H1 (cell line): ENCODE measurements at regions not wholly inside any gene's neighbourhood (a gene's known extent, or its start where the extent isn't known, plus 50 kb on each side); places are given as distances from the start of the nearest gene placed in this dataset.

ENCODE experiments used
- CTCF ChIA-PET: fragments of 300-600 bp; sonication (Branson Sonifier 250); formaldehyde crosslinking; loops from one replicate; lab custom pipeline; 2021; ENCODE audit not compliant: partially characterized antibody; lab: Charles Lee
- POLR2A ChIA-PET: fragments of 300-600 bp; sonication (Branson Sonifier 250); formaldehyde crosslinking; loops from one replicate; lab custom pipeline; 2021; ENCODE audit warnings: inconsistent platforms; ENCODE audit not compliant: partially characterized antibody; lab: Charles Lee
- DNase-seq, 2 experiments: peaks; one replicate each; pipeline versions ENCODE4 v3.0.0 to v3.0.0-alpha.2; 2010 to 2022; ENCODE audit warnings: low spot score in 2 of 2, low read depth in 1 of 2, mixed read lengths in 1 of 2
- FAIRE-seq: peaks from 2 replicates; lab custom pipeline; 2011; peaks lifted over from hg19 to GRCh38; lab: Jason Lieb, UNC
- H2AFZ ChIP-seq: 2 replicates; pipeline ENCODE4 v1.8.1; 2012; ENCODE audit warnings: low read length, inconsistent platforms
- H2AK5ac ChIP-seq: 2 replicates; pipeline ENCODE4 v1.6.1; 2013; ENCODE audit warnings: low read depth, low read length
- H2BK120ac ChIP-seq: replicated peaks from 2 replicates; pipeline ENCODE3; 2013; ENCODE audit warnings: low read depth, low read length, inconsistent platforms
- H2BK12ac ChIP-seq: 2 replicates; pipeline ENCODE4 v1.6.1; 2013; ENCODE audit warnings: low read depth, low read length
- H2BK15ac ChIP-seq: 2 replicates; pipeline ENCODE4 v1.6.1; 2013; ENCODE audit warnings: low read length
- H2BK20ac ChIP-seq: 2 replicates; pipeline ENCODE4 v1.6.1; 2013; ENCODE audit warnings: low read length
- H2BK5ac ChIP-seq: 2 replicates; pipeline ENCODE4 v1.6.1; 2013; ENCODE audit warnings: low read depth, low read length
- H3K14ac ChIP-seq: 2 replicates; pipeline ENCODE4 v1.6.1; 2013; ENCODE audit warnings: inconsistent platforms; ENCODE audit not compliant: insufficient read length
- H3K18ac ChIP-seq: 2 replicates; pipeline ENCODE4 v1.6.1; 2013; ENCODE audit warnings: low read length; ENCODE audit errors: extremely low read depth
- H3K23ac ChIP-seq: 2 replicates; pipeline ENCODE4 v1.6.1; 2013; ENCODE audit warnings: inconsistent platforms; ENCODE audit not compliant: insufficient read length
- H3K23me2 ChIP-seq: 2 replicates; pipeline ENCODE4 v1.6.1; 2013; ENCODE audit warnings: low read depth, low read length
- H3K27ac ChIP-seq: 2 replicates; pipeline ENCODE4 v1.6.1; 2011; ENCODE audit warnings: low read depth, low read length, inconsistent platforms
- H3K27me3 ChIP-seq, 4 experiments: replicated peaks in 1 of 4; 1 replicate in 1 of 4; 2 replicates in 3 of 4; pipeline versions ENCODE4 v1.6.1 to v1.8.1; 2011 to 2013; ENCODE audit warnings: low read length in 3 of 4, mild to moderate bottlenecking in 3 of 4, inconsistent platforms in 2 of 4, mixed read lengths in 2 of 4, moderate library complexity in 1 of 4; ENCODE audit not compliant: control insufficient read depth in 3 of 4, insufficient read depth in 3 of 4; ENCODE audit errors: extremely low read depth in 1 of 4
- H3K36me3 ChIP-seq, 4 experiments: 2 replicates each; pipeline versions ENCODE4 v1.6.1 to v1.8.1; 2011 to 2013; ENCODE audit warnings: mild to moderate bottlenecking in 4 of 4, low read length in 3 of 4, moderate library complexity in 2 of 4, control low read depth in 1 of 4, inconsistent platforms in 1 of 4; ENCODE audit not compliant: insufficient read depth in 4 of 4, control insufficient read depth in 2 of 4
- H3K4ac ChIP-seq: replicated peaks from 2 replicates; pipeline ENCODE3; 2013; ENCODE audit warnings: low read length, low read depth, mixed read lengths, inconsistent platforms; ENCODE audit not compliant: insufficient read length
- H3K4me1 ChIP-seq, 4 experiments: replicated peaks in 1 of 4; 1 replicate in 1 of 4; 2 replicates in 3 of 4; pipeline versions ENCODE4 v1.6.1 to v1.8.1; 2011 to 2013; ENCODE audit warnings: low read length in 3 of 4, inconsistent platforms in 2 of 4, mixed read lengths in 1 of 4; ENCODE audit not compliant: insufficient read depth in 4 of 4, control insufficient read depth in 3 of 4
- H3K4me2 ChIP-seq, 2 experiments: 2 replicates each; pipeline versions ENCODE4 v1.6.1 to v1.8.1; 2011 to 2013; ENCODE audit warnings: low read depth in 2 of 2, low read length in 2 of 2, control low read depth in 1 of 2, inconsistent platforms in 1 of 2, mild to moderate bottlenecking in 1 of 2; ENCODE audit not compliant: insufficient read depth in 1 of 2
- H3K4me3 ChIP-seq, 4 experiments: fragments of 200-600, 300-600 bp in 1 of 4; sonication (generic), shearing (Covaris generic), sonication (Bioruptor Twin) in 1 of 4; 2 replicates each; pipeline versions ENCODE4 v1.5.1 to v1.8.1; 2011 to 2016; ENCODE audit warnings: low read length in 4 of 4, low read depth in 3 of 4, control low read depth in 2 of 4, inconsistent platforms in 2 of 4, mild to moderate bottlenecking in 2 of 4, mixed read lengths in 1 of 4, moderate library complexity in 1 of 4; ENCODE audit not compliant: insufficient read depth in 2 of 4; ENCODE audit errors: extremely low read depth in 1 of 4
- H3K56ac ChIP-seq: replicated peaks from 2 replicates; pipeline ENCODE3; 2013; ENCODE audit warnings: low read depth, mild to moderate bottlenecking, mixed read lengths, low read length, inconsistent platforms; ENCODE audit not compliant: insufficient read length
- H3K79me1 ChIP-seq: 2 replicates; pipeline ENCODE4 v1.6.1; 2013; ENCODE audit warnings: low read depth, low read length, control low read depth
- H3K79me2 ChIP-seq, 2 experiments: 2 replicates each; pipeline versions ENCODE4 v1.6.1 to v1.8.1; 2012 to 2013; ENCODE audit warnings: low read length in 2 of 2, mild to moderate bottlenecking in 2 of 2, inconsistent platforms in 1 of 2; ENCODE audit not compliant: insufficient read depth in 2 of 2, control insufficient read depth in 1 of 2
- H3K9ac ChIP-seq, 4 experiments: replicated peaks in 1 of 4; 1 replicate in 1 of 4; 2 replicates in 3 of 4; pipeline versions ENCODE4 v1.6.1 to v1.8.1; 2011 to 2013; ENCODE audit warnings: low read depth in 3 of 4, low read length in 3 of 4, control low read depth in 2 of 4, mild to moderate bottlenecking in 2 of 4, moderate library complexity in 2 of 4, inconsistent platforms in 1 of 4; ENCODE audit errors: extremely low read depth in 1 of 4
- H3K9me3 ChIP-seq, 2 experiments: 2 replicates each; pipeline versions ENCODE4 v1.6.1 to v1.8.1; 2012 to 2013; ENCODE audit warnings: mild to moderate bottlenecking in 2 of 2, moderate library complexity in 2 of 2, control low read depth in 1 of 2, inconsistent platforms in 1 of 2, low read depth in 1 of 2, low read length in 1 of 2, mixed read lengths in 1 of 2; ENCODE audit not compliant: insufficient read depth in 2 of 2
- H4K20me1 ChIP-seq, 2 experiments: replicated peaks in 1 of 2; 2 replicates each; pipeline versions ENCODE3 to v1.8.1; 2011 to 2013; ENCODE audit warnings: inconsistent platforms in 2 of 2, low read length in 2 of 2, mild to moderate bottlenecking in 1 of 2; ENCODE audit not compliant: insufficient read depth in 2 of 2, control insufficient read depth in 1 of 2
- H4K5ac ChIP-seq: 2 replicates; pipeline ENCODE4 v1.6.1; 2013; ENCODE audit warnings: low read length, low read depth, mixed read lengths, inconsistent platforms; ENCODE audit not compliant: insufficient read length
- H4K8ac ChIP-seq: 2 replicates; pipeline ENCODE4 v1.8.0; 2013; ENCODE audit warnings: mild to moderate bottlenecking, moderate library complexity, low read length, inconsistent platforms; ENCODE audit not compliant: insufficient read depth; ENCODE audit errors: extremely low read depth
- H4K91ac ChIP-seq: replicated peaks from 2 replicates; pipeline ENCODE3; 2013; ENCODE audit warnings: low read length, mixed read lengths, inconsistent platforms; ENCODE audit not compliant: insufficient read length
- ATF2 ChIP-seq: IDR thresholded peaks from 2 replicates; pipeline ENCODE4 v1.6.1; 2012; ENCODE audit warnings: low read length, inconsistent platforms
- CBX5 ChIP-seq: fragments of 300-800, 300-1000 bp; sonication (generic); IDR thresholded peaks from 2 replicates; pipeline ENCODE4 v1.7.1; 2016; ENCODE audit warnings: antibody characterized with exemption, low read length, low read depth
- CHD2 ChIP-seq: IDR thresholded peaks from 2 replicates; pipeline ENCODE4 v1.6.1; 2012; ENCODE audit warnings: low read length, improper control_type of control experiment
- CTBP2 ChIP-seq: IDR thresholded peaks from 2 replicates; pipeline ENCODE4 v1.7.0; 2011; ENCODE audit warnings: borderline replicate concordance, mild to moderate bottlenecking, moderate library complexity, mixed read lengths, low read length; ENCODE audit not compliant: insufficient read depth, insufficient read length
- HDAC2 ChIP-seq, 2 experiments: fragments of 300-600 bp in 1 of 2; sonication (generic) in 1 of 2; IDR thresholded peaks; 2 replicates each; pipeline ENCODE4 v1.6.1; 2011 to 2012; ENCODE audit warnings: low read depth in 2 of 2, low read length in 2 of 2, mild to moderate bottlenecking in 2 of 2, moderate library complexity in 2 of 2, borderline replicate concordance in 1 of 2, inconsistent platforms in 1 of 2
- JUN ChIP-seq: IDR thresholded peaks from 2 replicates; pipeline ENCODE4 v1.6.1; 2011; ENCODE audit warnings: low read depth, mild to moderate bottlenecking, improper control_type of control experiment, low read length
- NRF1 ChIP-seq: IDR thresholded peaks from 2 replicates; pipeline ENCODE4 v1.6.1; 2011; ENCODE audit warnings: mild to moderate bottlenecking, low read depth, low read length, improper control_type of control experiment
- RAD21 ChIP-seq, 2 experiments: IDR thresholded peaks in 1 of 2; conservative IDR thresholded peaks in 1 of 2; 2 replicates each; pipeline ENCODE4 v1.6.1; 2011; ENCODE audit warnings: low read depth in 2 of 2, low read length in 2 of 2, improper control_type of control experiment in 1 of 2, inconsistent platforms in 1 of 2, mild to moderate bottlenecking in 1 of 2, moderate library complexity in 1 of 2
- RNF2 ChIP-seq: fragments of 200-900, 300-1000 bp; sonication (generic); IDR thresholded peaks from 2 replicates; pipeline ENCODE4 v1.7.1; 2016; ENCODE audit warnings: borderline replicate concordance, low read depth, mild to moderate bottlenecking, antibody characterized with exemption, low read length; ENCODE audit not compliant: poor library complexity, severe bottlenecking; ENCODE audit errors: missing control alignments
- RXRA ChIP-seq: IDR thresholded peaks from 2 replicates; pipeline ENCODE4 v1.6.1; 2011; ENCODE audit warnings: low read depth, mild to moderate bottlenecking, low read length, moderate library complexity; ENCODE audit not compliant: insufficient read depth
- TCF12 ChIP-seq: IDR thresholded peaks from 2 replicates; pipeline ENCODE4 v1.6.1; 2011; ENCODE audit warnings: low read depth, mild to moderate bottlenecking, low read length
- TEAD4 ChIP-seq: IDR thresholded peaks from 2 replicates; pipeline ENCODE4 v1.6.1; 2012; ENCODE audit warnings: low read depth, low read length, inconsistent platforms, mixed read lengths
- WGBS, 2 experiments: shearing (Covaris generic) in 1 of 2; methylation state at CpG; one replicate each; pipeline versions ENCODE4 v1.1.6 to v1.1.7; 2013 to 2015; ENCODE audit warnings: low lambda C conversion rate in 2 of 2, mixed read lengths in 2 of 2, inconsistent platforms in 1 of 2, low coverage in 1 of 2, missing lambda C conversion rate in 1 of 2; ENCODE audit not compliant: insufficient replicate concordance in 2 of 2, insufficient coverage in 1 of 2, insufficient read length in 1 of 2; ENCODE audit errors: extremely low coverage in 1 of 2, missing lambda C conversion rate in 1 of 2; 5-methylcytosine and 5-hydroxymethylcytosine counted together

- H3K36me3 ChIP-seq, result no peaks in the 10 kb centered on the region
- CTCF ChIA-PET, result no interaction called here
- no peak overlapping the region for H4K8ac ChIP-seq
- POLR2A ChIA-PET, result no interaction called here
- no peak overlapping the region for H2BK20ac ChIP-seq
- peaks cover 0 to 3% of the 10 kb centered on the region in 2 experiments; a peak in 1 of 4 replicates for H3K9me3 ChIP-seq
- H3K14ac ChIP-seq, result no peak overlapping the region
- no peaks in the 10 kb centered on the region for H3K79me2 ChIP-seq
- H3K4ac ChIP-seq, result no peak overlapping the region
- no peak overlapping the region for H3K18ac ChIP-seq
- no peak overlapping the region for H2AK5ac ChIP-seq
- no peak overlapping the region for H3K4me2 ChIP-seq
- H4K20me1 ChIP-seq, result no peaks in the 10 kb centered on the region
- no peak overlapping the region for H2AFZ ChIP-seq
- no peak overlapping the region for H3K56ac ChIP-seq
- TF ChIP-seq HDAC2 (IDR thresholded peaks at IDR 0.05; ENCODE audit: borderline replicate concordance in 1 of 2, low read depth in 2 of 2, low read length in 2 of 2) (no peak), CTBP2 (no peak), TCF12 (no peak), JUN (no peak), CHD2 (no peak), RNF2 (no peak), RAD21 (IDR thresholded peaks at IDR 0.05 in 1 of 2, conservative IDR thresholded peaks at IDR 0.05 in 1 of 2; ENCODE audit: low read depth in 2 of 2, low read length in 2 of 2) (no peak), CBX5 (no peak), ATF2 (no peak), RXRA (no peak), NRF1 (no peak), TEAD4 (no peak)
- H4K91ac ChIP-seq, result no peak overlapping the region
- H3K23me2 ChIP-seq, result no peaks in the 10 kb centered on the region; the same call in 1 of the 2 replicates
- no peaks in the 10 kb centered on the region for H3K79me1 ChIP-seq
- H3K23ac ChIP-seq, result no peak overlapping the region
- no peaks in the 10 kb centered on the region for H3K4me1 ChIP-seq
- H4K5ac ChIP-seq, result no peak overlapping the region
- no peak overlapping the region for H3K4me3 ChIP-seq
- DNase-seq (no peak), FAIRE-seq (no peak)
- H2BK120ac ChIP-seq, result no peak overlapping the region
- H3K27ac ChIP-seq, result no peak overlapping the region
- H3K27me3 ChIP-seq, result no peaks in the 10 kb centered on the region
- H2BK15ac ChIP-seq, result no peak overlapping the region
- H2BK5ac ChIP-seq, result no peak overlapping the region
- 81% methylated on average over 1 of the region's 1 CpG; no CpG with 5 or more reads in 1 of the 2 experiments for WGBS, 2 experiments
- H2BK12ac ChIP-seq, result no peak overlapping the region
- H3K9ac ChIP-seq, result no peak overlapping the region
These were observed 138.6 kb upstream of the B3GALT2 start for GRCh38 chr1:193325042-193325441.
